ENCODE measurements at regions not wholly inside any gene's neighbourhood (a gene's known extent, or its start where the extent isn't known, plus 50 kb on each side); places are given as distances from the start of the nearest gene placed in this dataset.

DNA sequence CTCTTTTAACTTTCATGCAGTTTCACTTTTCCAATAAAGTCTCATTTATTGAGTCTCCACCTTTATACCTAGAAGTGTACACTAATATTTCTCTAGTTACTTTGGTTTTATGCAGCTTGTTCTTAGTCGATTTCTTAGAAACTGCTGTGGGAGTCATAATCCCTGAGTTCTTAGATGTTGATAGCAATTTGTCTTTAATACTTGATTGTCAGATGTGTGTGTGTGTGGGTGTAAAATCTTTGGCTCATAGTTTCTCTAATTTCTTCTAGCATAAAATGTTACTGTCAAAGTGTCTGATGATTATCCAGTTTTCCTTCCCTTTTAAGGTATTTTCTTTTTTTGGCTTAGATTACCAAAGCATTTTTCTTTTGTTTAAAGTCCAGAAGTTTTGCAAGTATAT is 473.8 kb upstream of the PTCHD4 start:
- no peak for DNase-seq (ENCODE audit: extremely low read depth, low read depth)
- TF ChIP-seq, protein P1, sequence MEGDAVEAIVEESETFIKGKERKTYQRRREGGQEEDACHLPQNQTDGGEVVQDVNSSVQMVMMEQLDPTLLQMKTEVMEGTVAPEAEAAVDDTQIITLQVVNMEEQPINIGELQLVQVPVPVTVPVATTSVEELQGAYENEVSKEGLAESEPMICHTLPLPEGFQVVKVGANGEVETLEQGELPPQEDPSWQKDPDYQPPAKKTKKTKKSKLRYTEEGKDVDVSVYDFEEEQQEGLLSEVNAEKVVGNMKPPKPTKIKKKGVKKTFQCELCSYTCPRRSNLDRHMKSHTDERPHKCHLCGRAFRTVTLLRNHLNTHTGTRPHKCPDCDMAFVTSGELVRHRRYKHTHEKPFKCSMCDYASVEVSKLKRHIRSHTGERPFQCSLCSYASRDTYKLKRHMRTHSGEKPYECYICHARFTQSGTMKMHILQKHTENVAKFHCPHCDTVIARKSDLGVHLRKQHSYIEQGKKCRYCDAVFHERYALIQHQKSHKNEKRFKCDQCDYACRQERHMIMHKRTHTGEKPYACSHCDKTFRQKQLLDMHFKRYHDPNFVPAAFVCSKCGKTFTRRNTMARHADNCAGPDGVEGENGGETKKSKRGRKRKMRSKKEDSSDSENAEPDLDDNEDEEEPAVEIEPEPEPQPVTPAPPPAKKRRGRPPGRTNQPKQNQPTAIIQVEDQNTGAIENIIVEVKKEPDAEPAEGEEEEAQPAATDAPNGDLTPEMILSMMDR (IDR thresholded peaks at IDR 0.05; ENCODE audit: low read depth, low read length, missing control alignments) = no peak
- H3K4me3 ChIP-seq (replicated peaks; ENCODE audit: low read depth, low read length) = no peak overlapping the region

DNA sequence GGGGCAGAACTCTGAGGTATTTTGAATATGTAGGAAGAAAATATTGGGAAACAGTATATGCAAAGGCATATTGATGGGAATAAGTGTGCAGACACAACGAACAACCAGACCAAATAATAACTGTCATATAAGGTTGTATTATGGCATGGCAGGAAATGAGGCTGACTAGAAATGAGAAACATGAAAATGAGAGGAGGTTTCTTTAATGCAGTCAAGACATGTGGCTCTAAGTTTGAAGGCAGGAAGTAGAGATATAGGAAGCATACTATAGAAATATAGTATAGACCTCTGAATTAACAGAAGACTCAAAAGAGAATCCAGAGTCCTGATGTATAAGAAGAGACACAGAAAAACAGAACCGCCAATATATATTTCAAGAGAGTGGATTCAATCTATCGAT is 459.7 kb upstream of the PTCHD4 start:
- TF ChIP-seq, protein P1 (IDR thresholded peaks at IDR 0.05; ENCODE audit: low read depth, low read length, missing control alignments) = no peak
- no peak for DNase-seq (ENCODE audit: extremely low read depth, low read depth)
- no peak overlapping the region for H3K4me3 ChIP-seq (replicated peaks; ENCODE audit: low read depth, low read length)

DNA sequence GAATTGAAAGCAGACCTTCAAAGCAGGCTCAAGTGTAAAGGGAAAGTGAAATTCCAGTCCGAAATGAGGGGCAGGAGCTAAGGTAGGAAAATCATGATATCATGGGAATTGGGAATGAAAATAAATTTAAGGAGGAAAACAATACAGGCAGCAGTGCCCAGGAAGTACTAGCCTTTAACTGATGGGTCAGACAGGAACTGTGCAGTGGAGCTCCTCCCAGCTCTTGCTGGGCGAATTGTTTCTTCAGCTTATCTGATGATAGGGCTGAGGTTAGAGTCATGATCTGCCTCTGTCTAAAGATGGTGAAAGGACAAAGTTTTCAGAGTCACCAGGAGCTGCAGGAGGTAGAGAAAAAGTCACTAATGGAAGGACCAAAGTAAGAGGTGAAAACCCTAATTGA is 457.9 kb upstream of the PTCHD4 start:
- TF ChIP-seq, protein P1 (IDR thresholded peaks at IDR 0.05; ENCODE audit: low read depth, low read length, missing control alignments) = no peak
- DNase-seq (ENCODE audit: extremely low read depth, low read depth) = no peak
- no peak overlapping the region for H3K4me3 ChIP-seq (replicated peaks; ENCODE audit: low read depth, low read length)

DNA sequence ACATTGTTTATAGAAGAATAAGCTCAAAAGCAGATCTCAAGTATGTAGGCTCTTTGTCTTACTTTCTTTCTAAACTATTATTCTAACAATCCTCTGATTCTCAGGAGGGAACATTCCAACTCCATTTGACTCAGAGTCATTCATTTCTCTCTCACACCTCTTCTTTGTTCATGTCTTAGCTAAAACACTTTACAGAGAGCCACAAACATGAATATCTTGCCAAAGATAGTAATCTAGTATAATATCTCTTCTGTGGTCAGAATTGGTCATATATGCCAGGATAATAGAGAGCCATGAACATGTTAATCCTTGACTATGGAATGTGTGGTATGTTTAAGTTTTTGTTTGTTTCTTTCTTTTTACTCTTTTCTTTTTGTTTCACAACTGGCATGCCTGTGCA is 456.0 kb upstream of the PTCHD4 start:
- DNase-seq (ENCODE audit: extremely low read depth, low read depth) = no peak
- H3K4me3 ChIP-seq (replicated peaks; ENCODE audit: low read depth, low read length) = no peak overlapping the region
- TF ChIP-seq, protein P1 (IDR thresholded peaks at IDR 0.05; ENCODE audit: low read depth, low read length, missing control alignments) = no peak

DNA sequence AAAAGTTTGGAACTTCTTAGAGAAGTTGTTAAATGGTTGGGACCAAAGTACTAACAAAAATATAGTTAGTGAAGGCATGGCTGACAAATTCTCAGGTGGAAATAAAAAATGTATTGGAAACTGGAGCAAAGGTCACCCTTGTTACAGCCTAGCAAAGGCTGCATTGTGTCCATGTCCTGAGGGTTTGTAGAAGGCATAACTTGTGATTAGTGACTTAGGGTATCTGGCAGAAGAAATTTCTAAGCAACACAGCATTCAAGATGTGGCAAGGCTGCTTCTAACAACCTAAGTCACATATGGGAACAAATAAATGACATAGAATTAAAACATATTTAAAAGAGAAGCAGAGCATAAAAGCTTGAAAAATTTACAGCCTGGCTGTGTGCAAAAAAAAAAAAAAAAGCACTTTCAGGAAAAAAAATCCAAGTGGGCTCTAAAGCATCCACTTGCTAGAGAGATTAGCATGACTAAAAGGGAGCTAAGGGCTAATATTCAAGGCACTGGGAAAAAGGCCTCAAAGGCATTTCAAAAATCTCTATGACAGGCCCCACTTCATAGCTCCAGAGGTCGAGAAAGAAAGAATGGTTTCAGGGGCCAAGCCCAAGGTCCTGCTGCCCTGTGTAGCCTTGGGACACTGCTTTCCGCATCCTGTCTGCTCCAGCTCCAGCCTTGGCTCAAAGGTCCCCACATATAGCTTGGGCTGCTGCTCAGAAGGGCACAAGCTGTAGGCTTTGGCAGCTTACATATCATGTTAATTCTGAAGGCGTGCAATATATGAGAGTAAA is 453.2 kb upstream of the PTCHD4 start:
- no peak for DNase-seq (ENCODE audit: extremely low read depth, low read depth)
- TF ChIP-seq, protein P1 (IDR thresholded peaks at IDR 0.05; ENCODE audit: low read depth, low read length, missing control alignments) = no peak
- H3K4me3 ChIP-seq (replicated peaks; ENCODE audit: low read depth, low read length) = no peak overlapping the region

DNA sequence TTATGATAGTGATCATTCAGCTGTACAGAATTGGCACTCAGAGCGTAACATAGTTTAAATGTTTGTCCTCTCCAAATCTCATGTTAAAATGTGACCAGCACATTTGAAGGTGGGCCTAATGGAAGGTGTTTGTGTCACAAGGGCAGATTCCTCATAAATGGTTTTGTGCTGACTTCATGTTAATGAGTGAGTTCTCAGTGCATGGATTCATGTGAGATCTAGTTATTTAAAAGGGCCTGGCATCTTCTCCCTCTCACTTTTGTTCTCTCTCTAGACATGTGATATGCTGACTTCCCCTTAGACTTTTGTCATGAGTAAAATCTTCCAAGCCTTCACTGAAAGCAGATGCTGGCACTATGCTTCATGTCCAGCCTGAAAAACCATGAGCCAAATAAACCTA is 452.4 kb upstream of the PTCHD4 start:
- TF ChIP-seq, protein P1 (IDR thresholded peaks at IDR 0.05; ENCODE audit: low read depth, low read length, missing control alignments) = no peak
- no peak overlapping the region for H3K4me3 ChIP-seq (replicated peaks; ENCODE audit: low read depth, low read length)
- no peak for DNase-seq (ENCODE audit: extremely low read depth, low read depth)

DNA sequence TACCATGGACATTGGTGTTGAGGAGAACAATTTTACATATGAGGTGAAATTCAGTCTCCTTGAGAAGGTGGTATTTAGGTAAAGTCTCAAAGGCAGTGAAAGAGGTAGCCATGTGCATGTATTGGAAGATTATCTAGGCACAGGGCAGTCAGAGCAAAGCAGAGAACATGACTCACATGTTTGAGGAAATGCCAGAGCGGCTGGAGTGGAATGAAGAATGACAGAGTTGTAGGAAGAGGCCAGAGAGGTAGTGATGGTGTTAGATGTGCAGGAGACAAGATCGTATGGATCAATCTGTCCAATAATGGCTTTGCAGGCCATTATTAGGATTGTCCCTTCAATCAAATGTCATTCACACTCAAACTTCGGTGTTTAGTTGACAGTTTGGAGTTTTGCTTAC is 449.4 kb upstream of the PTCHD4 start:
- H3K4me3 ChIP-seq (replicated peaks; ENCODE audit: low read depth, low read length) = no peak overlapping the region
- TF ChIP-seq, protein P1 (IDR thresholded peaks at IDR 0.05; ENCODE audit: low read depth, low read length, missing control alignments) = no peak
- DNase-seq (ENCODE audit: extremely low read depth, low read depth) = no peak
